ENCODE measurements at regions not wholly inside any gene's neighbourhood (a gene's known extent, or its start where the extent isn't known, plus 50 kb on each side); places are given as distances from the start of the nearest gene placed in this dataset.

- H3K4me3 ChIP-seq (ENCODE audit: low read depth, low read length) = no peak overlapping the region
- TF ChIP-seq CTCF (IDR thresholded peaks at IDR 0.05; ENCODE audit: low read depth, low read length) = no peak
Observed at GRCh38 chr2:210955591-210955990, 399.2 kb downstream of the CPS1 start.

- TF ChIP-seq CTCF (IDR thresholded peaks at IDR 0.05; ENCODE audit: low read depth, low read length) = no peak
- no peak overlapping the region for H3K4me3 ChIP-seq (ENCODE audit: low read depth, low read length)
Observed at GRCh38 chr2:210956101-210956500, 399.7 kb downstream of the CPS1 start.

- H3K4me3 ChIP-seq (ENCODE audit: low read depth, low read length) = no peak overlapping the region
- TF ChIP-seq CTCF (IDR thresholded peaks at IDR 0.05; ENCODE audit: low read depth, low read length) = no peak
Observed at GRCh38 chr2:210961249-210961648, 404.9 kb downstream of the CPS1 start.

GRCh38 chr2:210963386-210963785 lies 407.0 kb downstream of the CPS1 start:
- no peak overlapping the region for H3K4me3 ChIP-seq (ENCODE audit: low read depth, low read length)
- no peak for TF ChIP-seq CTCF (IDR thresholded peaks at IDR 0.05; ENCODE audit: low read depth, low read length)

- no peak for TF ChIP-seq CTCF (IDR thresholded peaks at IDR 0.05; ENCODE audit: low read depth, low read length)
- no peak overlapping the region for H3K4me3 ChIP-seq (ENCODE audit: low read depth, low read length)
Observed at GRCh38 chr2:210964141-210964764, 407.9 kb downstream of the CPS1 start.

GRCh38 chr2:210965472-210965871 lies 409.1 kb downstream of the CPS1 start:
- no peak for TF ChIP-seq CTCF (IDR thresholded peaks at IDR 0.05; ENCODE audit: low read depth, low read length)
- H3K4me3 ChIP-seq (ENCODE audit: low read depth, low read length) = no peak overlapping the region

- TF ChIP-seq CTCF (IDR thresholded peaks at IDR 0.05; ENCODE audit: low read depth, low read length) = no peak
- H3K4me3 ChIP-seq (ENCODE audit: low read depth, low read length) = no peak overlapping the region
Observed at GRCh38 chr2:210966330-210966729, 409.9 kb downstream of the CPS1 start.

Data from WI38 (cell line).